SK-N-SH (cell line): ENCODE measurements at regions not wholly inside any gene's neighbourhood (a gene's known extent, or its start where the extent isn't known, plus 50 kb on each side); places are given as distances from the start of the nearest gene placed in this dataset.
A peak's percentile ranks its signal among the peaks of the same experiment; 100 is the strongest.

Experiments
- CTCF ChIA-PET: fragments of 300-600, 350-600 bp; formaldehyde crosslinking; extraction: SDS; loops from one replicate; lab custom pipeline; 2021; lab: Yijun Ruan, JAX
- POLR2A ChIA-PET: fragments of 350-600 bp; sonication (Branson Sonifier 250); formaldehyde crosslinking; extraction: SDS; loops from one replicate; lab custom pipeline; 2020; ENCODE audit warnings: antibody characterized with exemption, inconsistent platforms; lab: Yijun Ruan, JAX
- DNase-seq: peaks from one replicate; pipeline ENCODE4 v3.0.0; 2012
- H2AFZ ChIP-seq: fragments of 200-600 bp; sonication (generic); 2 replicates; pipeline ENCODE4 v1.8.1; 2016; ENCODE audit warnings: antibody characterized with exemption, mild to moderate bottlenecking, low read depth
- H3F3A ChIP-seq: fragments of 200-600 bp; sonication (generic); replicated peaks from 2 replicates; pipeline ENCODE3; 2016; ENCODE audit warnings: antibody characterized with exemption, mild to moderate bottlenecking; ENCODE audit not compliant: insufficient read depth
- H3K27ac ChIP-seq, 2 experiments: fragments of 200-500 bp in 1 of 2; fragments of 200-600 bp in 1 of 2; sonication (Bioruptor generic) in 1 of 2; sonication (generic), shearing (Covaris generic) in 1 of 2; 2 replicates each; pipeline versions ENCODE4 v1.5.1 to v1.6.1; 2014 to 2016; ENCODE audit warnings: low read depth in 2 of 2, inconsistent platforms in 1 of 2, low read length in 1 of 2, mild to moderate bottlenecking in 1 of 2, mixed read lengths in 1 of 2
- H3K27me3 ChIP-seq: fragments of 200-600 bp; sonication (generic), shearing (Covaris generic); 2 replicates; pipeline ENCODE4 v1.6.1; 2016; ENCODE audit warnings: mixed run types; ENCODE audit not compliant: insufficient read depth
- H3K36me3 ChIP-seq, 2 experiments: fragments of 200-500 bp in 1 of 2; fragments of 200-600 bp in 1 of 2; sonication (Bioruptor generic) in 1 of 2; sonication (generic) in 1 of 2; replicated peaks in 1 of 2; 2 replicates each; pipeline versions ENCODE3 to v1.5.1; 2014 to 2016; ENCODE audit warnings: low read length in 1 of 2, mild to moderate bottlenecking in 1 of 2; ENCODE audit not compliant: insufficient read depth in 2 of 2, control insufficient read depth in 1 of 2
- H3K4me1 ChIP-seq, 2 experiments: fragments of 200-500 bp in 1 of 2; fragments of 200-600 bp in 1 of 2; sonication (Bioruptor generic) in 1 of 2; sonication (generic), shearing (Covaris generic) in 1 of 2; 2 replicates each; pipeline versions ENCODE4 v1.5.1 to v1.6.1; 2014 to 2016; ENCODE audit warnings: low read depth in 1 of 2, low read length in 1 of 2, mixed run types in 1 of 2; ENCODE audit not compliant: insufficient read depth in 2 of 2, control insufficient read depth in 1 of 2
- H3K4me2 ChIP-seq: fragments of 200-600 bp; sonication (generic), shearing (Covaris generic); 2 replicates; pipeline ENCODE4 v1.6.1; 2017; ENCODE audit warnings: mixed run types
- H3K4me3 ChIP-seq, 2 experiments: fragments of 200-500 bp in 1 of 2; fragments of 200-600 bp in 1 of 2; sonication (Bioruptor generic) in 1 of 2; sonication (generic), shearing (Covaris generic) in 1 of 2; 2 replicates each; pipeline versions ENCODE4 v1.5.1 to v1.8.1; 2014 to 2016; ENCODE audit warnings: low read depth in 2 of 2, inconsistent platforms in 1 of 2, low read length in 1 of 2, mild to moderate bottlenecking in 1 of 2, mixed read lengths in 1 of 2, moderate library complexity in 1 of 2
- H3K79me2 ChIP-seq: fragments of 200-600 bp; sonication (generic); 2 replicates; pipeline ENCODE4 v1.8.1; 2017; ENCODE audit warnings: mild to moderate bottlenecking; ENCODE audit not compliant: insufficient read depth
- H3K9ac ChIP-seq: fragments of 200-600 bp; sonication (generic); 2 replicates; pipeline ENCODE4 v1.6.1; 2017; ENCODE audit warnings: mixed run types
- H3K9me2 ChIP-seq: fragments of 200-600 bp; sonication (generic); 2 replicates; pipeline ENCODE4 v1.6.1; 2017; ENCODE audit warnings: mixed run types
- H3K9me3 ChIP-seq: fragments of 200-600 bp; sonication (generic); 2 replicates; pipeline ENCODE4 v1.6.1; 2017; ENCODE audit warnings: mixed run types, mild to moderate bottlenecking, moderate library complexity
- H4K20me1 ChIP-seq: fragments of 200-600 bp; sonication (generic); 2 replicates; pipeline ENCODE4 v1.6.1; 2017; ENCODE audit warnings: mild to moderate bottlenecking, mixed run types; ENCODE audit not compliant: insufficient read depth
- CHD2 ChIP-seq: fragments of 150-350 bp; IDR thresholded peaks from 2 replicates; pipeline ENCODE4 v1.6.1; 2018; ENCODE audit warnings: low read length; ENCODE audit not compliant: partially characterized antibody
- ELF1 ChIP-seq: IDR thresholded peaks from 2 replicates; pipeline ENCODE4 v1.4.0; 2012
- EZH2phosphoT487 ChIP-seq: fragments of 200-600 bp; sonication (generic); IDR thresholded peaks from 2 replicates; pipeline ENCODE4 v1.6.1; 2017; ENCODE audit warnings: low read depth, mixed run types, mild to moderate bottlenecking, antibody characterized with exemption, moderate library complexity, borderline replicate concordance
- FOSL2 ChIP-seq: IDR thresholded peaks from 2 replicates; pipeline ENCODE4 v1.4.0; 2012; ENCODE audit warnings: low read depth, mild to moderate bottlenecking, moderate library complexity, borderline replicate concordance
- FOXM1 ChIP-seq: IDR thresholded peaks from 2 replicates; pipeline ENCODE4 v1.4.0; 2012; ENCODE audit warnings: low read depth, mild to moderate bottlenecking
- GABPA ChIP-seq: IDR thresholded peaks from 2 replicates; pipeline ENCODE4 v1.4.0; 2012; ENCODE audit warnings: low read depth, mild to moderate bottlenecking
- JUND ChIP-seq: IDR thresholded peaks from 2 replicates; pipeline ENCODE4 v1.4.0; 2012
- MEF2A ChIP-seq: IDR thresholded peaks from 2 replicates; pipeline ENCODE4 v1.4.0; 2012; ENCODE audit warnings: low read depth, borderline replicate concordance
- NFIC ChIP-seq: IDR thresholded peaks from 2 replicates; pipeline ENCODE4 v1.4.0; 2012; ENCODE audit warnings: borderline replicate concordance
- NRF1 ChIP-seq: IDR thresholded peaks from 2 replicates; pipeline ENCODE4 v1.6.1; 2012; ENCODE audit warnings: low read depth, mild to moderate bottlenecking, low read length
- POLR2AphosphoS5 ChIP-seq: IDR thresholded peaks from 2 replicates; pipeline ENCODE4 v1.6.1; 2012; ENCODE audit warnings: low read depth, low read length
- RAD21 ChIP-seq: IDR thresholded peaks from 2 replicates; pipeline ENCODE4 v1.6.1; 2012; ENCODE audit warnings: mild to moderate bottlenecking, low read length
- RCOR1 ChIP-seq: fragments of 150-350 bp; IDR thresholded peaks from 2 replicates; pipeline ENCODE4 v1.6.1; 2017; ENCODE audit warnings: antibody characterized with exemption, low read length
- REST ChIP-seq: IDR thresholded peaks from 2 replicates; pipeline ENCODE4 v1.6.1; 2012; ENCODE audit warnings: mild to moderate bottlenecking, low read depth, low read length, moderate library complexity
- RFX5 ChIP-seq: IDR thresholded peaks from 2 replicates; pipeline ENCODE4 v1.6.1; 2012; ENCODE audit warnings: mild to moderate bottlenecking, improper control_type of control experiment, low read length
- SIN3A ChIP-seq: IDR thresholded peaks from 2 replicates; pipeline ENCODE4 v1.6.1; 2012; ENCODE audit warnings: low read depth, mild to moderate bottlenecking, low read length, moderate library complexity, borderline replicate concordance
- SMC3 ChIP-seq: IDR thresholded peaks from 2 replicates; pipeline ENCODE4 v1.6.1; 2012; ENCODE audit warnings: low read depth, low read length, improper control_type of control experiment
- TCF12 ChIP-seq: IDR thresholded peaks from 2 replicates; pipeline ENCODE4 v1.4.0; 2012
- USF1 ChIP-seq: IDR thresholded peaks from 2 replicates; pipeline ENCODE4 v1.4.0; 2012; ENCODE audit warnings: low read depth, borderline replicate concordance
- WGBS: methylation state at CpG from one replicate; pipeline ENCODE4 v1.1.6; 2017; ENCODE audit warnings: low lambda C conversion rate; 5-methylcytosine and 5-hydroxymethylcytosine counted together

- ChIA-PET POLR2A (no interaction called here), CTCF (interaction anchor here (0.6 to 2.4 kb wide), 12 partner anchors 11 to 964 kb away, joined by 3 to 10 read pairs (median 4); no protein-coding TSS in a partner anchor)
- H3K4me3 ChIP-seq: peak overlapping the region; percentile 41 to 57; a peak in 3 of 4 replicates
- H3K9me3 ChIP-seq: no peaks in the 10 kb centered on the region
- DNase-seq: no peak
- H3K79me2 ChIP-seq: no peaks in the 10 kb centered on the region
- H4K20me1 ChIP-seq: no peaks in the 10 kb centered on the region
- WGBS: 81% methylated on average over 1 of the region's 1 CpG
- peak overlapping the region; percentile 37 to 62; a peak in 3 of 4 replicates for H3K27ac ChIP-seq
- H3K36me3 ChIP-seq: no peaks in the 10 kb centered on the region
- H3K9me2 ChIP-seq: 0 out of 2 replicates have a peak, but pooled peaks cover 3% of the 10 kb centered on the region
- peaks cover 0 to 3% of the 10 kb centered on the region in 2 experiments; a peak in 1 of 4 replicates for H3K4me1 ChIP-seq
- H3K4me2 ChIP-seq: peak overlapping the region; percentile 72
- H3F3A ChIP-seq: no peaks in the 10 kb centered on the region
- TF ChIP-seq NFIC: no peak
- no peak for TF ChIP-seq RCOR1
- no peak for TF ChIP-seq REST
- no peak for TF ChIP-seq ELF1
- no peak for TF ChIP-seq SMC3
- TF ChIP-seq, all 33 proteins: peak for 0
- H3K9ac ChIP-seq: peak overlapping the region; percentile 59; the same call in 1 of the 2 replicates
- H3K27me3 ChIP-seq: no peaks in the 10 kb centered on the region
- H2AFZ ChIP-seq: peak overlapping the region; percentile 86
Observed at GRCh38 chr17:13338421-13338820, 263.3 kb downstream of the HS3ST3A1 start.

GRCh38 chr17:13337864-13338371 is 263.8 kb downstream of the HS3ST3A1 start:
- Histone ChIP-seq H4K20me1 (no peaks in the 10 kb centered on the region), H3K27me3 (no peaks in the 10 kb centered on the region), H3K4me3 (peak overlapping the region; percentile 41 to 57), H3K9ac (peak overlapping the region; percentile 59; the same call in 1 of the 2 replicates), H3K9me2 (0 out of 2 replicates have a peak, but pooled peaks cover 3% of the 10 kb centered on the region), H3F3A (no peaks in the 10 kb centered on the region), H3K79me2 (no peaks in the 10 kb centered on the region), H3K4me1 (peaks cover 0 to 3% of the 10 kb centered on the region in 2 experiments; a peak in 1 of 4 replicates), H3K27ac (peak overlapping the region; percentile 37 to 62; a peak in 3 of 4 replicates), H3K9me3 (no peaks in the 10 kb centered on the region), H3K36me3 (no peaks in the 10 kb centered on the region), H3K4me2 (peak overlapping the region; percentile 72), H2AFZ (peak overlapping the region; percentile 86)
- peak; percentile 51 for DNase-seq
- under 1% methylated on average over 12 of the region's 12 CpGs for WGBS
- ChIA-PET POLR2A (no interaction called here), CTCF (interaction anchor here (0.6 to 2.5 kb wide), 18 partner anchors 8 to 964 kb away, joined by 3 to 12 read pairs (median 5); no protein-coding TSS in a partner anchor)
- TF ChIP-seq SIN3A (no peak), GABPA (no peak), EZH2phosphoT487 (no peak), FOSL2 (no peak; the same call in 1 of the 2 replicates), NFIC (peak; percentile 7; the same call in 1 of the 2 replicates), CHD2 (no peak), ELF1 (no peak), REST (no peak), SMC3 (peak; percentile 82), JUND (no peak), RAD21 (peak; percentile 96), FOXM1 (no peak), MEF2A (no peak), TCF12 (peak; percentile 61), RFX5 (no peak), RCOR1 (0 out of 2 replicates have a peak, but pooled peaks have one; percentile 11), USF1 (no peak), POLR2AphosphoS5 (no peak), NRF1 (0 out of 2 replicates have a peak, but pooled peaks have one; percentile 9)
